Thyroid gland (tissue), 4 donors: ENCODE measurements at regions not wholly inside any gene's neighbourhood (a gene's known extent, or its start where the extent isn't known, plus 50 kb on each side); places are given as distances from the start of the nearest gene placed in this dataset.

Source experiments
- CTCF ChIP-seq, 6 experiments: fragments of 200-600 bp in 3 of 6; fragments of 450-650 bp in 3 of 6; sonication (generic) in 3 of 6; IDR thresholded peaks; one replicate each; pipeline ENCODE4 v1.5.1; 2016 to 2019; ENCODE audit warnings: antibody characterized with exemption in 6 of 6, mild to moderate bottlenecking in 2 of 6, inconsistent platforms in 1 of 6, moderate library complexity in 1 of 6
- POLR2A ChIP-seq, 2 donors: fragments of 450-650 bp; IDR thresholded peaks; one replicate each; pipeline ENCODE4 v1.6.1; 2017; ENCODE audit warnings: antibody characterized with exemption in 2 of 2, mild to moderate bottlenecking in 2 of 2, moderate library complexity in 1 of 2

GRCh38 chrX:127276326-127276725 lies 456.8 kb downstream of the PRR32 start:
- TF ChIP-seq POLR2A (IDR thresholded peaks at IDR 0.05) (no peak), CTCF (IDR thresholded peaks at IDR 0.05) (no peak)
